NCI-H1694 treated with DMSO at 0.1 percent for 48 hours (cell line): ENCODE measurements at regions not wholly inside any gene's neighbourhood (a gene's known extent, or its start where the extent isn't known, plus 50 kb on each side); places are given as distances from the start of the nearest gene placed in this dataset.
A peak's percentile ranks its signal among the peaks of the same experiment; 100 is the strongest.

Experiments
- DNase-seq: peaks from one replicate; lab custom pipeline; 2025; lab: John Stamatoyannopoulos, UW

GRCh38 chr6:56377295-56377694 is 129.9 kb upstream of the COL21A1 start:
- no peak for DNase-seq

GRCh38 chr6:56375806-56376205 is 128.4 kb upstream of the COL21A1 start:
- no peak for DNase-seq

- DNase-seq, result no peak
Measured at GRCh38 chr6:56374841-56375369, 127.5 kb upstream of the COL21A1 start.

GRCh38 chr6:56372406-56372995 is 125.1 kb upstream of the COL21A1 start:
- DNase-seq, result no peak

GRCh38 chr6:56370561-56371211 is 123.3 kb upstream of the COL21A1 start:
- peak; percentile 9 for DNase-seq

GRCh38 chr6:56370127-56370540 is 122.8 kb upstream of the COL21A1 start:
- DNase-seq, result no peak

- no peak for DNase-seq
Measured at GRCh38 chr6:56368491-56368890, 121.1 kb upstream of the COL21A1 start.

GRCh38 chr6:56366141-56366852 is 118.9 kb upstream of the COL21A1 start:
- no peak for DNase-seq

GRCh38 chr6:56364827-56365339 is 117.5 kb upstream of the COL21A1 start:
- no peak for DNase-seq

GRCh38 chr6:56364431-56364826 is 117.0 kb upstream of the COL21A1 start:
- no peak for DNase-seq

GRCh38 chr6:56363796-56364430 is 116.5 kb upstream of the COL21A1 start:
- DNase-seq, result no peak

- no peak for DNase-seq
Measured at GRCh38 chr6:56361812-56362211, 114.4 kb upstream of the COL21A1 start.

- DNase-seq, result peak; percentile 71
Measured at GRCh38 chr6:56359201-56359899, 112.0 kb upstream of the COL21A1 start.

- DNase-seq, result no peak
Measured at GRCh38 chr6:56357616-56358373, 110.4 kb upstream of the COL21A1 start.

- DNase-seq, result no peak
Measured at GRCh38 chr6:56356426-56356825, 109.0 kb upstream of the COL21A1 start.

GRCh38 chr6:56353860-56354259 is 106.5 kb upstream of the COL21A1 start:
- DNase-seq, result no peak

GRCh38 chr6:56350628-56351260 is 103.4 kb upstream of the COL21A1 start:
- no peak for DNase-seq

- no peak for DNase-seq
Measured at GRCh38 chr6:56349194-56349593, 101.8 kb upstream of the COL21A1 start.

GRCh38 chr6:56348578-56348977 is 101.2 kb upstream of the COL21A1 start:
- DNase-seq, result no peak

- DNase-seq, result no peak
Measured at GRCh38 chr6:56347526-56347925, 100.1 kb upstream of the COL21A1 start.

- DNase-seq, result no peak
Measured at GRCh38 chr6:56346958-56347357, 99.6 kb upstream of the COL21A1 start.
